ENCODE measurements at regions not wholly inside any gene's neighbourhood (a gene's known extent, or its start where the extent isn't known, plus 50 kb on each side); places are given as distances from the start of the nearest gene placed in this dataset.
"Not testable (repeated sequence)": the region's sequence is repeated elsewhere in the genome, so short reads cannot be mapped to it uniquely, and the experiment has no call there.

DNA sequence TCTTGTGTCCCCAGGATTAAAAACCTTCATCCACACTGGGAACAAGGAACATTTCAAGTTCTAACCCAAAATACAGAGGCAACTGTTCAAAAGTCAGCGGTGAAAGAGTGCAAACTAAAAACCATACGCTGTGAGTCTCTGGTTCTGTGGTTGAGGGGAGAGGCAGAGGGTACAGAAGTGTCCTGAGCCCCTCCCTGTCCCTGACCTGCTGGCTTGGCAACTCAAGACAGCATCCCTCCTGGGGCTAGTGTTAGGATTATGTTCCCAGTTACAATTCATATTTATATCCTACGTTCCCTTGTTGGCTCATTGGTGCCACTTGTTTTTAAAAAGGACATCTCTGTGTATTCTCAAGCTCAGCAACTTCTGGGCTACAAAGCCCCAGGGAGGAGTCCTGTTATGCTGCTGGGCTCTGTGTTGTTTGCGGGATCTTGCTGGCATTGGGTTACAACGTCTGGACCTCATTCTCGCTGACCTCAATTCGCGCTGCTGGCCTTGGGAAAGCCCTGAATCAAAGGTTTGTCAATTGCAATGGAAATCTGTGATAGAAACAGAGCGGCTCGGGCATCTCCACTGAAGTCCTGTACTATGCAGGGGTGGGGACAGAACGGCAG is 420.8 kb downstream of the FUT8 start:
- DNase-seq (ENCODE audit: low read depth in 4 of 4, low spot score in 2 of 4) = no peak

DNA sequence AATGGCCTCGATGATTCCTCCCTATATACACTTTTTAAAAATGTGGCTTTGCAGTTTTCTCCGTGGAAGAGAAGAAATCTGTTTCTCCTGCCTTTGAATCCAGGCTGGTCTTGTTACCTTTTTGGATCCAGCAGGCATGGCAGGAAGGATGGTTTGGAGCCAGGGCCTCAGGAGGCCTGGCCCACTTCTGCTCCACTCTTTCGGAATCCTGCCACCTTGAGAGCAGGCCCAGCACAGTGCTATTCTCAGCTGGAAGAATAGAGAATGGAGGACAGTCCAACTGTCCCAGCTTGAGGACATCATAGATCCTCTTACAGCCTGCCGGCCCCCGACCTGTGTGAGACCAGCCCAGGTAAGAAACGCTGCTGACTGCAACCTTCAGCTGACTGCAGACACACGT is 421.5 kb downstream of the FUT8 start:
- no peak for DNase-seq (ENCODE audit: low read depth in 4 of 4, low spot score in 2 of 4)

DNA sequence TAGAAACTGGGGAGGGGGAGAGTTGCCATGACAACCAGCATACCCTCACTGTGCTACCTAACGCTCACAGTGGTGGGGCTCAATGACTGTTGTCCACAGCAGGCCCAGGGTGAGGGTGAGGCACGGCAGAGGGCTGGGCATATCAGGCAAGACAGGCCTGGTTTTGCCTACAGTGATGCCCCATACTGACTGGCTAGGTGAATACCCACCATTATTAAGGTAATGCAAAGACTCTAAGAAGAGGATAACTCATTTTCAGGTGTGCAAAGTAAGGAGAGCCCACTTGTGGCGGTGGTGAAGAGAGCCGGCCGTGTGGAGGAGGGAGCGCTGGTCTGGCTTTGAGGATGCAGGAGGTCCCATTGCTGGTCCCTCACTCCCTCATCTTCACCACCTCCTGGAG is 422.3 kb downstream of the FUT8 start:
- no peak for DNase-seq (ENCODE audit: low read depth in 4 of 4, low spot score in 2 of 4)

DNA sequence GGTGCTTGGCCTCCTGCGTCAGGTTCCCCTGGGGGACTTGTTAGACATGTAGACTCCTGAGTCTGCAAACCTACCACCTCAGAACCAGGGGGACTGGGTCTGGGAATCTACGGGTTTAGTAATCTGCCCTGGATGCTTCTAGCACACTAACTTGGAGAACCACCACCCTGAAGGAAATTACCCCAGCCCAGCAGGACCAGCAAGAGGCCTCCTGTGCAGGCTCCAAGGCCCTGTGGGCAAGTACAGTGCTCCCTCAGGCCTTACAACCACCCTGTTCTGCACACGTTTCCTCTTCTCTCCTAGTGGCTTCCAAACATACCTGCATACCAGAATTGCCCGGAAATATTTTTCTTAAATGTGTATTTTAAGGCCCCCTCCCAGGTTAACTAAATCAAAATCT is 423.0 kb downstream of the FUT8 start:
- DNase-seq (ENCODE audit: low read depth in 4 of 4, low spot score in 2 of 4) = no peak

DNA sequence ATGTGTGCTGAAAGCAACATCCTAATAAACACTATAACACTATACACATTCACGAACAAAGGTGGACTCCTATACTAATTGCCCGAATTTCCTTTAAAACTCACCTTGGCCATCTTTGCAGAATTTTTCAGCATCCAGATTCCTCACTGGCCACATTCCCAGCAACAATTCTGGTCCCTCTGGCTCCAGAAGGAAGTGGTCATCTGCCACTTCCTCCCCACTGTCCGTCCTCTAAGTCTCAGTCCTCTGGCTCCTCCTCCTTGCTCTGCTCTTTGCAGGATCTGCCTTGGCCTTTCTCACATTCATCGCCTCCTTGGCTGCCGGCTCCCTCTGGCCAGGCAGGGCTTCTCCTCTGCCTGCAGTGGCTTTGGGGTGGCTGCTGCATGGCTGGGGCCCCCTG is 426.0 kb downstream of the FUT8 start:
- no peak for DNase-seq (ENCODE audit: low read depth in 4 of 4, low spot score in 2 of 4)

DNA sequence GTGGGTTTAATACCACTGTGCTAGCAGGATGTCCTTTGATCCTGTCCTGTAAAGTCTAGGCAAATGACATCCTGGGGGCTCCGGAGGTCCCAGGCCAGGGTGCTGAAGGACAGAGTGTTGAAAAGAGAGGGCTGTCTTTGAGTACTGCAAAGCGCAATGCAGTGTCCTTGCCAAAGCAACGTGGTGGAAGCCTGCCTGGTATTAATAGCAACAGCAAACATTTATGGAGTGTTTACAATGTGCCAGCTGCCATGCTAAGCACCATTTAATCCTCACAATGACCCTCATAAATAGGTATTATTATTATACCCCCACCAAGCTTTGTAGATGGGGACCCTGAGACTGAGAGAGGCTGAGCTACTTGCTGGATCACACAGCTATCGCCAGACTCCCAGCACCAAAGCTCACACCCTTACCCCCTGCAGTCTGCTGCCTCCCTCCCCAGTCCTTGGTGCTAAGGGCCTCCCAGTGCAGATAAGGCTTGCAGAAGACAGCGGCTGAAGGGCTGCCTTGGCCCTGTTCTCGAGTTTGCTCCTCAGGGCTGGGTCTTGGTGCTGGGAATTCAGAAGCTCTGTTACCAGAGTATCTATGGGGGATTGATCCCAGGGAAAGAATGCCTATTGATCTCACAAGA is 427.7 kb downstream of the FUT8 start:
- DNase-seq (ENCODE audit: low read depth in 4 of 4, low spot score in 2 of 4) = no peak

DNA sequence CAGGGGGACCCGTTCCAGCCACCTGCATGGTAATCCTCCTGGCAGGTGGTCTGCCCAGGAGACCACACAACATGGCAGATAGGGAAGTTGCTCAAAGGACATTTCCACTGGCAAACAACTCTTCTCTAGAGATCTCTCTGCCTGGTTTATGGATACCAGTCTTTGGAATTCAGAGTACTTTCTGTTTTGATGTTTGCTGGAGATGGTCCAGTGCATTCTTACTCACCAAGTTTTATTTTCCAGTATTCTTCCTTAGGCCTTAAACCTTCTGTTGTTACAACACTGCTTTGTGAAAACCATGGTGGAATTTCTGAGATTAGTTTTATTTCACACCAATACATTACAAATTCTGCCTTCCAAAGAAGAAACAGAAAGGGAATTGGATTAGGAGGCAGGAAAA is 428.3 kb downstream of the FUT8 start:
- DNase-seq (ENCODE audit: low read depth in 4 of 4, low spot score in 2 of 4) = no peak

DNA sequence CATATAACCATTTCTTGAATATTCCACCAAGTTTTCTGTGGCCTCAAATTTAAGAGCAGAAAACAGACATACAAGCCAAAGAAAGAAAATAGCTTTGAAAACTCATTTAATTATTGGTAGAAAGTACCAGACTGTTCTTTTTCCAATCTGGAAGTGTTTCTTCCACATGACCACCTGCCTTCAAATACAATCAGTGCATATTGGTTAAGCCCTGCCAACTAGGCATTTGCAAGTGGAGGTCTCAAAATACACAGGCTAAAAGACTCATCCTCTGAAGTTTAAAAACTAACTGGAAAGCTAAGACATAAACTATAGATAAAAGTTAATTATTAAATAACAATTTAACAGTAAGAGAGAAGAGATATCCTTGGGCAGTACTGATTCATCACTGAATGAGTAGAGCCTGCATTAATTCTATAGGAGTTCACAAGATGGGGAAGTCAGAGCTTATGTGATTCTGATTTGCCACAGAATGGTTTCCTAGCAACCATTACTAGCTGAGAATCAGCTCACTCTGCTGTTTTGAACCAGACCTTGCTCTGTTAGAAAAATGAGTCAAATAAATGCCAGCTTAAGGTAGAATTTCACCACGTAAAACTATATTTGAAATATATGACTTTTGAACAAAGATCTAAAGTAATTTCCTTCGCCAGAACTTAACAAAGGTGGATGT is 433.8 kb downstream of the FUT8 start:
- no peak for DNase-seq (ENCODE audit: low read depth in 4 of 4, low spot score in 2 of 4)

DNA sequence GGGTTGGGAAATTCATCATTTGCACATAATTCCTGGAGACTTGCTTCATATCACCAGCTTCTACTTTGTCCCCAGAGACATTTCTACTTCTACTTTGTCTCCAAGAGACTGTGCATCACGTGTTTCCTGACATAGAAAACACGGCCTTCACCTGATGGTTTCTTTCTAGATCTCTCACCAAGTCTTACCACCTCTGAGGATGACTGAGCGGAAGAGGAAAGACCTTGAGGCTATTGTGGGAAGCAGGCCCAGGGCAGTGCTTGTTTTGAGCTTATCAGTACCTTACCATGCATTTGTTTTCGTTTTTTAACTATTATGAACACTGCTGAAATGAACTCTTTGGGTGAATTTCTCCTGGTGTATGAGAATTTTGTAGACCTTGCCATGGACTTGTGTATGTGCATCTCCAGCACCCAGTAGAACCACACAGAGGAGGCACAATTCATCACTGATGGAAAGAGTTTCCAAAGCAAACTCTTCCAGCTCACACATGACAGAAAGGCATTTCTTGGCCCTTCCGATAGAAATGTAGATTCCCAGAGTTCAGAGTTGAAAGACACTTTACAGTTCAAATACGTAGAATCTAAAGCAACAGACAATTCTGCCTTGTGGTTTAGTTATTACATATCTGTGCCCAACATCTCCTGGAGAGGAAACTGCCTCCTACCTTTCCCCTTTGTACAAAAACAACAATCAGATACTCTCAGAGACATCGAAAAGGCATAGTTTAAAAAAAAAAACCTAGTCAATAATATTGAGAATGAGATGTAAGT is 434.7 kb downstream of the FUT8 start:
- no peak for DNase-seq (ENCODE audit: low read depth in 4 of 4, low spot score in 2 of 4)

DNA sequence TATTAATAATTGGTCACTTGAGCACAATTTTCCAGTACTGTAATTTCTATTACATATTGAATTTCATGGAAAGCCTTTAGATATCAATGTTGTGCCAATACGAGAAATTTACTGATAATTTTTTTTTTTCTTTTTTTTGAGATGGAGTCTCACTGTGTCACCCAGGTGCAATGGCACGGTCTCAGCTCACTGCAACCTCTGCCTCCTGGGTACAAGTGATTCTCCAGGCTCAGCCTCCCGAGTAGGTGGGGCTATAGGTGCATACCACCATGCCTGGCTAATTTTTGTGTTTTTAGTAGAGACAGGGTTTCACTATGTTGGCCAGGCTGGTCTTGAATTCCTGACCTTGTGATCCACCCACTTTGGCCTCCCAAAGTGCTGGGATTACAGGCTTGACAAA is 435.4 kb downstream of the FUT8 start:
- DNase-seq (ENCODE audit: low read depth in 4 of 4, low spot score in 2 of 4) = not testable (repeated sequence)

DNA sequence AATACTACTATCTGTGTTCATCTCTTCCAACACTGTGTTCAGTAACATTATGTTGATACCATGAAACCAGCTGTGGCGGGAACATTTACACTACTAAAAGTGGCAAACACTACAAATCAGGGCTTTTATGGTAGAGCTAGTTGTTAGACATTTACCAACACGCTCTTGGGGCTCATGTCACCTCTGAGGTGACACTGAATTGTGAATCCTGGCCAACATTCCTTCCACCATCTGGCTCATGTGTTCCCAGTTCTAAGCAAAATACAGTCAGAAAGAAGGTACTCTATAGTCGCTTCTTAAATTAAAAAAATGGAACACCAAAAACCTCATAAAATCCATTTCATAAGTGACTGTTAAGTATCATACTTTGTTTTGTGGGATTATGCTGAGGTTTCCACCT is 436.6 kb downstream of the FUT8 start:
- DNase-seq (ENCODE audit: low read depth in 4 of 4, low spot score in 2 of 4) = no peak

DNA sequence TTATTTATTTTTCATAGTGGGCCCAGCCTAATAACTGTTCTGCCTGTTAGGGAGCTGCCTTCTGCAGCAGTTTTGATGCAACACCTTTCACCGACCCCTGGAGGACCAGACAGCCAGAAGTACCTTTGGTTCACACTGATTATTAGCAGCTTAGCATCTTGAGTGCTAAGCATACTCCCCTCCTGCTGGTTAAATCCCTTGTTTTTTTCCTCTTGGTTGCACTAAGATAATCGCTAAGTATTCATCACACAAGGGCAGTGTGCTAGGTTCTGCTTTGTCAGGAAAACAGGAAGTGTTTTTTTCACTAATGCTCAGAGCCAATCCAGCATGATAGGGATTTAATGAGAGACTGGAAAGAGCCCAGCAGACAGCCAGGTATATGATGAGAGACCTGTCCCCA is 437.0 kb downstream of the FUT8 start:
- no peak for DNase-seq (ENCODE audit: low read depth in 4 of 4, low spot score in 2 of 4)

DNA sequence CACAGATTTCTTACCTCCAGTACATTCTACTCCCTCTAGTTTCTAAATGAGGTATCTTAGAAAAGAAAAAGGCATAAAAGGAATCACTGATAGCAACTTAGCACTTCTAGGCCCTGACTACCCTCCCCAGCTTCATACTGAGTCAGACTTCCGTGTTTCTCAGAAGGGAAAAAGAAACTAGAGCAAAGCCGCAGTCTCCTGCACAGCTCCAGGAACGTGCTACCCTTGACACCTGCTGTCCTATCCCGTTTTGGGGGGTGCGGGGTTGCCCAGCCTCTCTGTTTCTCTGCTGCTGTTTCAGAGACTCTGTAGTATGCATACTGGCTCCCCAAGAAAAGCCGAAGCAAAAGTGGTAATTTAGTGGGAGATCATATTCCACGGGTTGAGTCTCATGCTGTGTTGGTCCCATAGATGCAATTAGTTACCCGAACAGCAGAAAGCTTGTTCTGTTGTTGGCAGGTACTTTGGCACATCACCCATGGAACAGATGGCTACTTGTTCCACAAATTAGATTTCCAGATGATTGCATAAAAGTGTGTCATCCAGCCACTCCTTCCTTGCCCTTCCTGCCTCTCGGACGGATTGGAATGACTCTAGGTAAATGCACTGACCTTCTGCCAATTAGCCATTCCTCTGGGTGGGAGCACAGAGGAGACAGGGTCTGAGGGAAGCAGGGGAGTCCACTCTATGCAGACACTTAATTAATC is 438.1 kb downstream of the FUT8 start:
- DNase-seq (ENCODE audit: low read depth in 4 of 4, low spot score in 2 of 4) = no peak

DNA sequence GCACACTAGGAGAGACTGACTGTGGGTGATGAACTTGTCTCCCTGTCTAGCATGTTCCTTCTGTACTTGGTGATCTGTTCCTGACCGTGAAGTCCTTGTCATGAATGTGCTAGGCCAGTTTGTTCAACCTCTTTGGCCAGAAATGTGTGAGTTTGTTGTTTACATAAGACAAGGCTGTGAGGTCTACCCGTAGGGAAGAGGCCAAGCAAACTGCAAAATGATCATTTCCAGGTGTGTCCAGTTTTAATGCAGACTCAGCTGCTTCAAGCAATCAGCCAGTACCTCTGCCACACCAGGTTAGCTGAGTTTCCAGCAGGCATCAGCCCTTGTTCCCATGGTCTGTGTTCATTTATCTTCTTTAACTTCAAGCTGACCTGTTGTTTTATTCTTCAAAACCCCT is 440.2 kb downstream of the FUT8 start:
- DNase-seq (ENCODE audit: low read depth in 4 of 4, low spot score in 2 of 4) = no peak

DNA sequence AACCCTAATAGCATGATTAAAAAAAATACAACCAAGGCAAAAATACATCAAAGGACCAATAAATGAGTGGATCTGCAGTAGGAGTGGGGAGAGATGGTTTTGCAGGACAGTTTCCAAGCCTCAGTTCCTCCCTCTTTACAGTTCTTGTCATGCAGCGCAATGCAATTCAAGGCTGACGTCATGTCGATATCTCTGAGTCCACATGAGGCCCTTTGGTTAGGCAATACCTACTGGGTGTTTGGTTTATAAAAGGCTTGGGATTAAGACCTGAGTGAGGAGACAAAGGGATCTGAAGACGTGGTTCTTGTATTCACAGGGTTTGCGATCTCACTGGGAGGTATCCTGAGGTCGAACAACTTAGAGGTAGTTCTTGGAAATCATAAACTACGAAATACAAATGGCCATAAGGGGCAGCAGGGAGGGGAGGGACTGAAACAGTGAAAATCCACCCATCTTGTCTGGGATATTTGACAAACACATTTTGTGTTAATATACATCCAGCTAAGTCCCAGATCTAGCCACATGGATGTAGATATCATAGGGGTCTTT is 441.0 kb downstream of the FUT8 start:
- no peak for DNase-seq (ENCODE audit: low read depth in 4 of 4, low spot score in 2 of 4)

DNA sequence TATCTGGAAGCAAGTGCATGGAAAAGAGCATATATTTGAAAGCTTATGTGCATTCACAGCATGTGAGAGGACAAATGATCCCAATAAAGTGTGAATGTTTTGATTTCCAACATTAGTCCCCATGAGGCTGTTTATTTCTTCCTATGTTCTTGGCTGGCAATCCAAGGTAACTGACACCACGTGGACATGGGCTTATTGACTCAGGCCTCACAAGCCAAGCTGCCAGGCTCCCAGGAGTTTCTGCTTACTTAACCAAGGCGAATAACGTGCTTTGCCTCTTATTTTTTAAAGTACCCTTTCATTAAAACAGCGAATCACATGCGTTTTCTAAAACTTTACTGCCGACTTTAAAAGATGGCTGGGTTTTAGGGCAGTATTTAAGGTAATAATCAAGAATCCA is 441.7 kb downstream of the FUT8 start:
- no peak for DNase-seq (ENCODE audit: low read depth in 4 of 4, low spot score in 2 of 4)

DNA sequence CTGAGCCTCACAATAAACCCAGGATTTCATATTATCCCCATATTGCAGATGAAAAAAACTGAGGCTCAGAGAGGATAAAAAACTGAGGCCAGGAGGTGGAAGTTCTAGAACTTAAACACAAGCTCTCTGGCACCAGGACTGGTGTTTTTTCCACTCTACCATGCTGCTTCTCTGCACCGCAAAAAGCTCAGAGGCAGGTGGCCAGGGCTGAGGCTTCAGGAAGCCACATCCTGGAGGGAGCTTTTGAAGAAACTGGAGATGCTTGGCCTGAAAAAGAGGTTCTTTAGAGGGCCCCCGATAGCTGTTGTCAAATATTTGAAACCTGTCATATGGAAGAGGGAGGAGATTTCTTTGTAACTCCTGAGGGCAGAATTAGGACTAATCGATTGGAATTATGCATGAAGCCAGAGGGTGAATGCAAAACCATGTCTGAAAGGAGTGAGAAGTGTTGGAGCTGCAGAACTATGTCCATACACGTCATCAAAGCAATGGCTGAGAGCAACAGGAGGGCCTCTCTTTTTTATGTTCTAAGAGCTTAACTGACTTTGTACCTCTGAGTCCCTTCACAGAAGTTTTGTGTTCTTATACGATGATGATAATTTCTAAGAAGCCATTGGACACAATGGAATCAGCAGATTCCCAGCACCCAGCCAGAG is 448.6 kb downstream of the FUT8 start:
- DNase-seq (ENCODE audit: low read depth in 4 of 4, low spot score in 2 of 4) = no peak

DNA sequence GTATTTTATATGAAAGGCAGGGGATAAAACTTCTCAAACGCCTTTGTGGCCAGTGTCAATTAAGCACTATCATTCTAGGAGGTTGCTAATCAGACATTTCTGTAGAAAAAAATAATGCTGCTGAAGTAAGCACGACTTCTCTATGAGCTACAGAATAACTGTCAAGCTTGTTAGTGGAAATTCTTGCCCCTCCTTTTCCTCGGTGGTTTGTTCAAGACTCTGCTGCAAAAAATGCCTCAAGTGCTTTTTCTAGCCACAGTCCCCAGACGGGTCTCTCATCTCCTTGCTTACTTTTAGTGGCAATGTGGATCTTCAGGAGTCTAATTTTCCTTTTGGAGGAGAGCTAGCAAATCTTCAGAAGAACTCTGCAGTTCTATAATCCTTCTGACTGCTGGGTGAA is 452.0 kb downstream of the FUT8 start:
- no peak for DNase-seq (ENCODE audit: low read depth in 4 of 4, low spot score in 2 of 4)

DNA sequence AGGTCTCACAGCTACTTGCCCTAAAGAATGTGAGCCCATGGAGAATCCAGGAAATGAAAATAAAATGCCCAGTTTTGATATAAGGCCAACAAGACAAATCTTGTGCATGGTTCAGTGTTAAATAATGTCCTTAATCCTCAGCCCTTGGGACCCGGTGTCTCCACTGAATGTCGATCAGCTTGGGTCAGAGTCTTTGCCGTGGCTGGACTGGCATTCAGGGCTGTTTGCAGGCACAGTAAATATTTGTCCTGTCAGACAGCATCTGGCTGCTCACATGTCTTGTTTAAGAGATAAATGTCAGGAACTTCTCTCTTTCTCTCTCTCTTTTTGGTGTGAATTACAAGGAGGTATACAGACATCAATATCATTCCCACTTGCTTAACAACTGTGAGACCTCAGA is 452.5 kb downstream of the FUT8 start:
- DNase-seq (ENCODE audit: low read depth in 4 of 4, low spot score in 2 of 4) = no peak

DNA sequence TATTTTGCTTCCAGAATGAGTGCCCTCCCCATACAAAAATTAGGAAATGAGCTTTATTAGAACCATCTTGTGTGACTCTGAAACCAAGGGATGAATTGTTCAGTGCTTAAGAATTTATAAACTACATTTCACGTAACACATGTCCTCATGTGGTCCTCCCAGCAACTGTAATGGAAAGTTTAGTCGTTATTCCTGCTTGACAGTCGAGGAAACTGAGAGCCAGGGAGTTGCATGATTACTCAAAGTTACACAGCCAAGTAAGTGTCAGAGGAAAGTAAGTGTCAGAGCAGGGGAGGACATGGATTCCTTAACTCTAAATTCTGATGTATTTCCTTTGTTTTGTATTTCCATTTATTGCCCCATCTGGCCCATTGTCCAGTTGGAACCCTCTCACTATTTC is 453.9 kb downstream of the FUT8 start:
- no peak for DNase-seq (ENCODE audit: low read depth in 4 of 4, low spot score in 2 of 4)

Data from left renal cortex interstitium (tissue), 4 donors.